ENCODE measurements at regions not wholly inside any gene's neighbourhood (a gene's known extent, or its start where the extent isn't known, plus 50 kb on each side); places are given as distances from the start of the nearest gene placed in this dataset.

- no peak for TF ChIP-seq EP300 (IDR thresholded peaks at IDR 0.05)
- no peak for TF ChIP-seq CBX2 (IDR thresholded peaks at IDR 0.05; ENCODE audit: borderline replicate concordance, low read depth)
- no peak for TF ChIP-seq NFE2L2 (conservative IDR thresholded peaks at IDR 0.05; ENCODE audit: low read length)
- no peak for TF ChIP-seq JUNB (IDR thresholded peaks at IDR 0.05)
- no peak for TF ChIP-seq ZSCAN20 (CRISPR knock-in tag; IDR thresholded peaks at IDR 0.05)
These were observed 277.1 kb upstream of the MEIS2 start (continued) for GRCh38 chr15:37377428-37377827.

- Histone ChIP-seq H3K4me2 (no peak overlapping the region), H3K9me3 (no peaks in the 10 kb centered on the region), H3K27ac (no peak overlapping the region), H3K4me1 (no peaks in the 10 kb centered on the region), H3K4me3 (no peak overlapping the region)
- no peak for ATAC-seq
- TF ChIP-seq HEYL (CRISPR knock-in tag; IDR thresholded peaks at IDR 0.05) (no peak), NFE2L2 (conservative IDR thresholded peaks at IDR 0.05; ENCODE audit: low read length) (no peak), ZFP36 (IDR thresholded peaks at IDR 0.05; ENCODE audit: borderline replicate concordance, partially characterized antibody) (no peak), RNF2 (IDR thresholded peaks at IDR 0.05; ENCODE audit: borderline replicate concordance, low read depth) (no peak), ESRRA (IDR thresholded peaks at IDR 0.05; ENCODE audit: borderline replicate concordance, low read length) (no peak), HOXB13 (CRISPR knock-in tag; IDR thresholded peaks at IDR 0.05; ENCODE audit: low read depth) (no peak), RFX5 (IDR thresholded peaks at IDR 0.05) (no peak), PHF8 (IDR thresholded peaks at IDR 0.05; ENCODE audit: borderline replicate concordance, low read depth) (no peak), HDAC2 (IDR thresholded peaks at IDR 0.05) (no peak), NPAS2 (CRISPR knock-in tag; IDR thresholded peaks at IDR 0.05; ENCODE audit: borderline replicate concordance) (no peak), HOXA7 (CRISPR knock-in tag; IDR thresholded peaks at IDR 0.05) (no peak), JUNB (IDR thresholded peaks at IDR 0.05) (no peak), RARB (CRISPR knock-in tag; IDR thresholded peaks at IDR 0.05) (no peak), SMC3 (IDR thresholded peaks at IDR 0.05) (no peak), FOXS1 (CRISPR knock-in tag; IDR thresholded peaks at IDR 0.05) (no peak), MYC (IDR thresholded peaks at IDR 0.05; ENCODE audit: borderline replicate concordance, low read length) (no peak), KDM5A (IDR thresholded peaks at IDR 0.05) (no peak)
- TF ChIP-seq, protein P1, sequence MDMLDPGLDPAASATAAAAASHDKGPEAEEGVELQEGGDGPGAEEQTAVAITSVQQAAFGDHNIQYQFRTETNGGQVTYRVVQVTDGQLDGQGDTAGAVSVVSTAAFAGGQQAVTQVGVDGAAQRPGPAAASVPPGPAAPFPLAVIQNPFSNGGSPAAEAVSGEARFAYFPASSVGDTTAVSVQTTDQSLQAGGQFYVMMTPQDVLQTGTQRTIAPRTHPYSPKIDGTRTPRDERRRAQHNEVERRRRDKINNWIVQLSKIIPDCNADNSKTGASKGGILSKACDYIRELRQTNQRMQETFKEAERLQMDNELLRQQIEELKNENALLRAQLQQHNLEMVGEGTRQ (IDR thresholded peaks at IDR 0.05): no peak
- no peak for DNase-seq (ENCODE audit: low read depth in 1 of 2, low spot score in 1 of 2)
- 3% methylated on average over 3 of the region's 3 CpGs for WGBS (ENCODE audit: missing lambda C conversion rate)
- ChIA-PET POLR2A (no interaction called here), CTCF (no interaction called here)
- FAIRE-seq: no peak
These were observed 294.2 kb upstream of the MEIS2 start for GRCh38 chr15:37394402-37395099.

GRCh38 chr15:37395100-37395468, 294.7 kb upstream of the MEIS2 start:
- CTCF ChIA-PET: interaction anchor here (1.1 kb wide), 1 partner anchor 485 kb away, joined by 3 read pairs; no protein-coding TSS in a partner anchor
- TF ChIP-seq HOXB5 (CRISPR knock-in tag; IDR thresholded peaks at IDR 0.05) (no peak), RNF2 (IDR thresholded peaks at IDR 0.05; ENCODE audit: borderline replicate concordance, low read depth) (no peak), SMC3 (IDR thresholded peaks at IDR 0.05) (no peak), FOSL2 (IDR thresholded peaks at IDR 0.05) (no peak), FOSL2 (CRISPR knock-in tag; IDR thresholded peaks at IDR 0.05) (no peak), HEYL (CRISPR knock-in tag; IDR thresholded peaks at IDR 0.05) (no peak), EP300 (IDR thresholded peaks at IDR 0.05) (no peak), PHF8 (IDR thresholded peaks at IDR 0.05; ENCODE audit: borderline replicate concordance, low read depth) (no peak), POLR2A (IDR thresholded peaks at IDR 0.05; ENCODE audit: low read length) (no peak), RCOR1 (IDR thresholded peaks at IDR 0.05; ENCODE audit: low read depth, low read length) (no peak), CHD4 (IDR thresholded peaks at IDR 0.05; ENCODE audit: borderline replicate concordance) (no peak), HOXB13 (CRISPR knock-in tag; IDR thresholded peaks at IDR 0.05; ENCODE audit: low read depth) (no peak), ZFP36 (IDR thresholded peaks at IDR 0.05; ENCODE audit: borderline replicate concordance, partially characterized antibody) (no peak), ATOH8 (CRISPR knock-in tag; IDR thresholded peaks at IDR 0.05; ENCODE audit: low read depth) (no peak), HES2 (IDR thresholded peaks at IDR 0.05) (no peak), CTCF (IDR thresholded peaks at IDR 0.05) (no peak)
- TF ChIP-seq, protein P1 (IDR thresholded peaks at IDR 0.05): no peak
- TF ChIP-seq, protein P2, sequence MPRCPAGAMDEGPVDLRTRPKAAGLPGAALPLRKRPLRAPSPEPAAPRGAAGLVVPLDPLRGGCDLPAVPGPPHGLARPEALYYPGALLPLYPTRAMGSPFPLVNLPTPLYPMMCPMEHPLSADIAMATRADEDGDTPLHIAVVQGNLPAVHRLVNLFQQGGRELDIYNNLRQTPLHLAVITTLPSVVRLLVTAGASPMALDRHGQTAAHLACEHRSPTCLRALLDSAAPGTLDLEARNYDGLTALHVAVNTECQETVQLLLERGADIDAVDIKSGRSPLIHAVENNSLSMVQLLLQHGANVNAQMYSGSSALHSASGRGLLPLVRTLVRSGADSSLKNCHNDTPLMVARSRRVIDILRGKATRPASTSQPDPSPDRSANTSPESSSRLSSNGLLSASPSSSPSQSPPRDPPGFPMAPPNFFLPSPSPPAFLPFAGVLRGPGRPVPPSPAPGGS (IDR thresholded peaks at IDR 0.05): no peak
- Histone ChIP-seq H3K27ac (no peak overlapping the region), H3K4me2 (no peak overlapping the region), H3K4me1 (no peaks in the 10 kb centered on the region), H3K4me3 (no peak overlapping the region), H3K9me3 (no peaks in the 10 kb centered on the region)
- WGBS (ENCODE audit: missing lambda C conversion rate): 59% methylated on average over 3 of the region's 3 CpGs
- FAIRE-seq (no peak), DNase-seq (ENCODE audit: low read depth in 1 of 2, low spot score in 1 of 2) (no peak), ATAC-seq (no peak)
- POLR2A ChIA-PET: no interaction called here

Measured in A549 (cell line).